KOPT-K1 (cell line): ENCODE measurements at regions not wholly inside any gene's neighbourhood (a gene's known extent, or its start where the extent isn't known, plus 50 kb on each side); places are given as distances from the start of the nearest gene placed in this dataset.

Source experiments
- H3K27ac ChIP-seq: fragments of 200-600 bp; sonication (generic); 2 replicates; pipeline ENCODE4 v1.5.1; 2016; ENCODE audit warnings: antibody characterized with exemption, mild to moderate bottlenecking, low read depth, low read length; ENCODE audit not compliant: poor library complexity, severe bottlenecking
- H3K36me3 ChIP-seq: fragments of 200-600 bp; sonication (generic); 2 replicates; pipeline ENCODE4 v1.5.1; 2017; ENCODE audit warnings: antibody characterized with exemption, mild to moderate bottlenecking, low read length, moderate library complexity; ENCODE audit not compliant: insufficient read depth
- H3K9me3 ChIP-seq: fragments of 200-600 bp; sonication (generic); 2 replicates; pipeline ENCODE4 v1.5.1; 2017; ENCODE audit warnings: antibody characterized with exemption, low read length, mild to moderate bottlenecking; ENCODE audit not compliant: insufficient read depth, poor library complexity, severe bottlenecking

- no peaks in the 10 kb centered on the region for H3K9me3 ChIP-seq
- H3K27ac ChIP-seq, result no peak overlapping the region
- H3K36me3 ChIP-seq, result no peaks in the 10 kb centered on the region
Observed at GRCh38 chr13:63546524-63546923, 2130.9 kb upstream of the PCDH20 start.

- H3K27ac ChIP-seq, result no peak overlapping the region
- no peaks in the 10 kb centered on the region for H3K9me3 ChIP-seq
- H3K36me3 ChIP-seq, result no peaks in the 10 kb centered on the region
Observed at GRCh38 chr13:63542770-63543169, 2127.1 kb upstream of the PCDH20 start.

DNA sequence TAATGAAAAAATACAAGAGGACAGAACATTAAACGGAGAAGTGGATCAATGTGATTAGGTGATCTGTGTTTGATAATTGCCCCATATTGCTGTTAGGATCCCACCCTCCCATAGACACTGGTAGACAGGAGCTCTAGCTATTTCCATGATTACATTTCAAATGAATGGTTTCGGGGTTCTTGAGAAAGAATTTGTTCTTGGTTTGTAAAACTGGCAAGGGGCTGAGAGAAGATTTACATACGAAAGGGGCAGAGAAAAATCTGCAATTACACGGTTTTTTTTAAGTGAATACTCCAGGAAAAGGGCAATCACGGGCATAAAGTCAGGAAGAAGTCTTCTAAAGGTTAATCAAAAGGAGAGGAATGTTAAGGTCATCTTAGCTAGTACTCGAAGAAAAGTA is 2125.7 kb upstream of the PCDH20 start:
- Histone ChIP-seq H3K27ac (no peak overlapping the region), H3K9me3 (no peaks in the 10 kb centered on the region), H3K36me3 (no peaks in the 10 kb centered on the region)

DNA sequence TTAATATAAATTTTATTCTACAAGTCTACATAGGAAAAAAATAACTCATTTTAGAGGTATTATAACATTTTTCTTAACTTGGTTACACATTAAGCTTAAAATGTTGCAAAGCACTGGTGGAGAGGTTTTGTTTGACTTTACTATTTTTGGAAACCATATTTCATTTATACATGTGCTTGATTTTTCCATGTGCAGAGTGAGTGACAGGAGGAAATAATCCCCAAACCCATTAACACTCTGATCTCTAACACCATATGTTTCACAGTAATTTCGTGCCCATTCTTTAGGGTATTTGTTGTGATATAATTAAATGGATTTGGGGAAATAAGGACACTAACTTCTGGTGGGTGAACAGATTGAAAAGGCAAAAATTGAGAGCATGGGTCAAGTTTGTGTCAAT is 2124.4 kb upstream of the PCDH20 start:
- H3K9me3 ChIP-seq, result no peaks in the 10 kb centered on the region
- no peaks in the 10 kb centered on the region for H3K36me3 ChIP-seq
- no peak overlapping the region for H3K27ac ChIP-seq

- no peaks in the 10 kb centered on the region for H3K36me3 ChIP-seq
- no peak overlapping the region for H3K27ac ChIP-seq
- no peaks in the 10 kb centered on the region for H3K9me3 ChIP-seq
Observed at GRCh38 chr13:63517371-63517770, 2101.7 kb upstream of the PCDH20 start.

DNA sequence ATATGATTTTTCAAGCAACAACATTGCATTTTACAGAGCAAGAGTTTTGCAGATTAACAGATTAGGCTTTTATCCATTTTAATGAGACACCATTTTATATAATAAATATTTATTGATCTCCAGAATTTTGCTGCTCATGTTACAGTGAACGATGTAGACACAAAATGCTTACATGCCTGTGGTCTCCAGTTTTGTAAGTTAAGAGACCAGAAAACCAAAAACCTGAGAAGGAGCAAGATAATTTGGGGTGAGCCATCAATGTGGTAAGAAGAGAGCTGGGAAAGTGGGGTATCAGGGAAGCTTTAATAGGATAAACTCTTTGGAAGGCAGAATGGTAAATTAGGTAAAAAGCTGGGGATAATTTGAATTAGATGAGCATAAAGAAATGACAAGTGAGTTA is 2100.5 kb upstream of the PCDH20 start:
- H3K9me3 ChIP-seq, result no peaks in the 10 kb centered on the region
- no peaks in the 10 kb centered on the region for H3K36me3 ChIP-seq
- H3K27ac ChIP-seq, result no peak overlapping the region

GRCh38 chr13:63514886-63515285 is 2099.2 kb upstream of the PCDH20 start:
- H3K27ac ChIP-seq, result no peak overlapping the region
- no peaks in the 10 kb centered on the region for H3K36me3 ChIP-seq
- no peaks in the 10 kb centered on the region for H3K9me3 ChIP-seq

GRCh38 chr13:63512095-63512494 is 2096.4 kb upstream of the PCDH20 start:
- Histone ChIP-seq H3K9me3 (no peaks in the 10 kb centered on the region), H3K27ac (no peak overlapping the region), H3K36me3 (no peaks in the 10 kb centered on the region)

GRCh38 chr13:63501702-63502101 is 2086.1 kb upstream of the PCDH20 start:
- Histone ChIP-seq H3K9me3 (peaks cover 6% of the 10 kb centered on the region), H3K36me3 (no peaks in the 10 kb centered on the region), H3K27ac (no peak overlapping the region)

DNA sequence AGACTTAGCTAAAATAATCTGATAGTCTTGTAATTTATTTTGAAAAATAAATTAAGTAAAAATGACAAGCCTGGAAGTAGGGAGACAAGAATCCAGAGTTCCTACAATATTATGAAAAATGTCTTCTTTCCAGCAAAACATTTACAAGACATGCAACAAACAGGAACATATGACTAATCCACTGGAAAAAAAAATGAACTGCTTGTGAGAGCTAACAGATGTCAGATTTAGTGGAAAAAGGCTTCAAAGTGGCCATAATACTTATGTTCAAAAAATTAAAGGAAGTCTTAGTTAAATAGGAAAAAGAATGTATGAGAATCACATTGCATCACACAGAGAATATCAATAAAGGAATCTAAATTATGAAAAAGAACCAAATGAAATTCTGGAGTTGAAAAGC is 2082.0 kb upstream of the PCDH20 start:
- H3K27ac ChIP-seq, result no peak overlapping the region
- peaks cover 6% of the 10 kb centered on the region for H3K9me3 ChIP-seq
- no peaks in the 10 kb centered on the region for H3K36me3 ChIP-seq

DNA sequence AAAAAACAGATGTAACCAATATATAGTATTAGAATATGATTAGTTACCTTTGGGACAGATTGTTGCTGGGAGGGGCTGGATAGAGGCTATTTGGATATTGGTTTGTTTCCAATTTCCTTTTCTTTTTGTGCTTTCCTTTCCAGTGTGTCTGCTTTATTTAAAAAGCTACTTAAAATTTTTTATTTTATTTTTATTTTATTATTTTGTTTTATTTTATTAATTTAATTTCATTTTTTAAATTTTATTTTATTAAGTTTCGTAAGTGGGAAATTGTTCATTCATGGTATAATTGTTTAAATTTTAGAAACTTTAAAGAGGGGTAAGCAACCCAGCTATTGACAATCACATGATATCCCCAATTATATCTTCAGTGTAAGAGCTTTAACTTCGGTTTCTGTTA is 2077.0 kb upstream of the PCDH20 start:
- H3K9me3 ChIP-seq, result no peaks in the 10 kb centered on the region
- no peaks in the 10 kb centered on the region for H3K36me3 ChIP-seq
- H3K27ac ChIP-seq, result no peak overlapping the region

GRCh38 chr13:63490149-63490548 is 2074.5 kb upstream of the PCDH20 start:
- H3K27ac ChIP-seq, result no peak overlapping the region
- H3K36me3 ChIP-seq, result no peaks in the 10 kb centered on the region
- H3K9me3 ChIP-seq, result no peaks in the 10 kb centered on the region

GRCh38 chr13:63481334-63481733 is 2065.7 kb upstream of the PCDH20 start:
- Histone ChIP-seq H3K27ac (no peak overlapping the region), H3K9me3 (no peaks in the 10 kb centered on the region), H3K36me3 (no peaks in the 10 kb centered on the region)

GRCh38 chr13:63472711-63473110 is 2057.1 kb upstream of the PCDH20 start:
- no peaks in the 10 kb centered on the region for H3K36me3 ChIP-seq
- no peaks in the 10 kb centered on the region for H3K9me3 ChIP-seq
- H3K27ac ChIP-seq, result no peak overlapping the region

- Histone ChIP-seq H3K36me3 (no peaks in the 10 kb centered on the region), H3K27ac (no peak overlapping the region), H3K9me3 (peaks cover 3% of the 10 kb centered on the region)
Observed at GRCh38 chr13:63463782-63464610, 2048.3 kb upstream of the PCDH20 start.

DNA sequence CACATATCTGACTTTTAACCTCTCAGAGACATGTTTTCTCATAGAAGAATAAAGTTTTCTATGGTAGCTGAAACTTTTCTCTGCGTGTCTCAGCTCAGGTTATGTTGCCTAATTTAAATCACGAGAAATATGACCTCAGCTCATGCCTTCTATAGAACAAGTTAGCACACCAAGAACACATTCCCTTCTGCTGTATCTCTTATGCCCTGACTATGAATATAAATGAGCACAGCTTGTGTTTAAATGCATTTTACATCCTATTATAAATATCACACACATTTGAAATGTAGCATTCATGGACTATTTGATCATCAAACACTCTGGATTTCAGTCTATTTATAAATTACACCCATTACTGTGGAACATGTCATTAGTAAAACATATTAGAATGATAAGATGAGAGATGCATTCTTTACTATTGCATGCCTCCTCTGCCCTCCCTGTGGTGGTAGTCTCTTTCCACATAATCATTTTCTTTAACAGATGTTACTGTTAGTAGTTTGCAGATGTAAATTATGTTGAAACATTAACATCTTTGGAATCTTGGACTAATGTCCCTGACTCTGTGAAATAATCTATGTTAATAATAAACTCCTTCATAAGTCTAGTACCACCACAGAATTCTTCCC is 2044.9 kb upstream of the PCDH20 start:
- Histone ChIP-seq H3K9me3 (peaks cover 3% of the 10 kb centered on the region), H3K27ac (no peak overlapping the region), H3K36me3 (no peaks in the 10 kb centered on the region)
